SK-N-DZ (cell line): ENCODE measurements at regions not wholly inside any gene's neighbourhood (a gene's known extent, or its start where the extent isn't known, plus 50 kb on each side); places are given as distances from the start of the nearest gene placed in this dataset.

Experiments used
- DNase-seq: peaks from one replicate; pipeline ENCODE4 v3.0.0-alpha.2; 2015; ENCODE audit warnings: low spot score
- small RNA-seq, 2 experiments: library from RNA; depleted of rRNA; stranded (forward); fragments of <200 nt; gene quantifications; one replicate each; pipeline ENCODE3, GENCODE V24; 2014

DNA sequence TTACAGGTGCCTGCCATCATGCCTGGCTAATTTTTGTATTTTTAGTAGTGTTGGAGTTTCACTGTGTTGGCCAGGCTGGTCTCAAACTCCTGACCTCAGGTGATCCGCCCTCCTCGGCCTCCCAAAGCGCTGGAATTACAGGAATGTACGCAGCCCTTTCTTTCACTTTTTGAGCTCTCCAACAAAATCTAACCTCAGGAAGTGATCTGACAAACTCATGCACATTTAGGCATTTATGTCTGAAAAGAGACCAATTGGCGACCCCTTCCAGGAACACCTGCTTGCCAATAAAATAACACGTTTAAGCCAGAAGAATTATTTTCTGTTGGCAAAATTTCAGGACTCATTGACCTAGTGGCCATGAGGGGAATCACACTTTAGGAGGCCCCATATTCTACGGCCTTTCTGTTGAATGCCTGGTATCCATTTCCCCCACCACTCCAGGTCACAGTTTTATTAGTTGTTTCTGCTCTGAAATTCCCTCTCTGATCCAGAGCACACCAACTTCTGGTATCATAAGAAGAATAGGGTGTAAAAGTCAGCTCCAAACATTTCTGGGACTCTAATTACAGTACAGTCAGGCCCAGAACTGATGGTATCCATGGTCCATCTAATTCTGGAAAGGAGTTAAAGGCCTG lies 65.8 kb upstream of the FRMD4A start:
- DNase-seq = no peak

DNA sequence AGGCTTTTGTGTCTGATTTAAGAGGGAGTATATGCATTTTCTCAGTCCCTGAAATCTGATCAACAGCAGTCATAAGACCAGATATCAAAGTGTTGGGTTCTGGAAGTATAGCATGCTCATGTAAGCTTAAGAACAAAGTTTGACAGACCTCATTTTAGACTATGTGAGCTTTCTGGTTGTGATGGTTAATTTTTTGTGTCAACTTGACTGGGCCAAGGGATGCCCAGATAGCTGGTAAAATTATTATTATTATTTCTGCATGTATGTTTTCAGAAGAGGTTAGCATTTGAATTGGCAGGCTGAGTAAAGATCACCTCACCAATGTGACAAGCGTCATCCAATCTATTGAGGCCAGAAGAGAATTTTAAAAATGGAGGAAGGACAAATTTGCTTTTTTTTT lies 63.5 kb upstream of the FRMD4A start:
- DNase-seq = no peak

DNA sequence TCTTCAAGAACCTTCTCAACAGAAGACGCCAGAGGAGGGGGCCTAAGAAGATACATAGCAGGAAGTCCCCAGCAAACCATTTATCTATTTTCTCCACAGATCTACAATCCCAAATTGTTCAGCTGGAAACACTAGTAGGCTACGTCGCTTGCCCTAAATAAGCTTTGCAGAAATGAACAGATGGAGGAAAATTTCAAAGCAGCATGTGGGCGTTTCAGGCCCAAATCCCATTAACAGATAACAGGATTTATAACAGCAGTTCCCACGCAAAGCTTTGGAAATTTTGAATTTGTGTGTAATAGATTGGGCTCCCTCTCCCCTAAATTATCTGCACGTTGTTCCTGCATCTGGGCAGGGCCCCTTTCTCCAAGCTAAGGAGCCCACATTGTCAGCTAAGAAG lies 60.6 kb upstream of the FRMD4A start:
- no peak for DNase-seq

DNA sequence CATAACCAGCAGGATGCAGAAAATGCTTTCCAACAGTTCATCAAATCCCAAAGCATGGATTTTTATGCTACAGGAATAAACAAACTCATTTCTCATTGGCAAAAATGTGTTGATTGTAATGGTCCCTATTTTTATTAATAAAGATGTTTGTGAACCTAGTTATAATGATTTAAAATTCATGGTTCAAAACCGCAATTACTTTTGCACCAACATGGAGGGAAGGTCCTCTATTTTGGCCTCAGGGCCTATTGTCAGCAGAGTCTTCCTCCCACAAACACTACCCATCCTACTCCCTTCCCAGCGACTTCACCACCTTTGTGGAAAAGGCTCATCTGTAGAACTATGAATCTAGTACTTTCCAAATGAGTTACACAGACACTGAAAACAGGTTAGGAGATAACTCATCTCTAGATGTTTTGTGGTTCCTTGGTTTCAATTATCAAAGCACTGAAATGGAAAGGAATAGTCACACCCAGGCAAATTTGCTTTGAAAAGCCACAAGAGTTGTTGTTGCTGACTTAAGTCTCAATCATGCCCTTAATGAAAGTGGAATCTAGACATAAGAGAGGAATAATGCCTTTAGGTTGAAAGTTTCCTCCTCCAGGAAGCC lies 59.4 kb upstream of the FRMD4A start:
- no peak for DNase-seq

DNA sequence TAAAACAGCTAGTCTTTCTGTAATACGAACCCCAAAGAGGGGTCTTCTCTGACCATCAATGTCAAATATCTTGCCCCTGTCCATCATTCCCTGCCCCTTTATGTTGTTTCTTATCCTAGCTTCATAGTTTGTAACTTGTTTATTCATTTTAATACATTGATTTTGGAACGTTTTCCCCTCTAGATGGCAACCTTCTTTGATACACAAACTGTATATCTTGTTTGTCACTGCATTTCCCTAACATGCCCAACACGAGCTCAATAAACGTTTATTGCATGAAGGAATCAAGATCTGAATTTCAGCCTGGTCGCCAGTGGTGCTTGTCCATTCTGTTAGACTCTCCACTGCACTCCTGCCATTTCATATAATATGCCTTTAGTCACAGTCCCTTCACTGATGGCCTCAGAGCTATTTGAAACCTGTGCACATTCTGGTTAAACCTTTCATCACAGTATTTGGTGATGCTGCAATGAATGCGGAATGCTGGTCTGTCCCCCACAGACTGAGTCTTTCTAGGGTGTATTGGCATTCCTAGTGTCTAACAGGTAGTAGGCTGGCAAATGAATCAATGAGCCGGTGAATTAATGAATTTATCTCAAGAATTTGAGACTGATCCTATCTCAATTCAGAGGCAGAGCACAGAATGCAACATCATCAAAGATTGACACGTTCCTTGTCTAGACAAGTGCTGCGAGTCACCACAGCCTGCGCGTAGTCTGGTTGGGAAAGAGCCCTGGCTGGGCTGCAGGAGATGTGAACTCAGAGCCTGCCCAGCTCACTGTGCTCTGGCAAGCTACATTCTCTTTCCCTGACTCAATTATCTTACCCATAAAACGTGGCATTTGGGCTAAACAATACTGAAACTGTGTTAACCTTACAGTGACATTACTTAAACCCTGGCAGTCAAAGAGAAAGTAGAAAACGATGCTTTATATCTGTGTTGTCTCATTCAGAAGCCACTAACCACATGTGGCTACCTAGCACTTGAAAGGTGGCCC lies 55.2 kb upstream of the FRMD4A start:
- DNase-seq = no peak

DNA sequence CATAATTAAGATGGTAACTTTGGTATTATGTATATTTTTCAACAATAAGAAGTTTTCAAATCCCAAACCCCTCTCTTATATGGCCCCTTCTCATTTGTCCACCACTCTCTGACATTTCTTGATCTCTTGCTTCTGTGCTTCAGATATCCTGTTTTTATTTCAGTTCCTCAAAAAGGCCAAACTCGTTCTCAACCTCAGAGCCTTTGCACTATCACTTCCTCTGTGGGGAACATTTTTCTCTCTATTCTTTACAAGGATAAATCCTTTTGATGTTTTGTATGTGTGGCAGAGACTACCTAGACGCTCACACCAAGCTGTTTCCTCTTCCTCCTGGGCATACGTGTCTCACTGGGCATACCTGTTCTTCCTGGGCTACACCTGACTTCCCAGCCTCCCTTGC lies 54.2 kb upstream of the FRMD4A start:
- DNase-seq = no peak

DNA sequence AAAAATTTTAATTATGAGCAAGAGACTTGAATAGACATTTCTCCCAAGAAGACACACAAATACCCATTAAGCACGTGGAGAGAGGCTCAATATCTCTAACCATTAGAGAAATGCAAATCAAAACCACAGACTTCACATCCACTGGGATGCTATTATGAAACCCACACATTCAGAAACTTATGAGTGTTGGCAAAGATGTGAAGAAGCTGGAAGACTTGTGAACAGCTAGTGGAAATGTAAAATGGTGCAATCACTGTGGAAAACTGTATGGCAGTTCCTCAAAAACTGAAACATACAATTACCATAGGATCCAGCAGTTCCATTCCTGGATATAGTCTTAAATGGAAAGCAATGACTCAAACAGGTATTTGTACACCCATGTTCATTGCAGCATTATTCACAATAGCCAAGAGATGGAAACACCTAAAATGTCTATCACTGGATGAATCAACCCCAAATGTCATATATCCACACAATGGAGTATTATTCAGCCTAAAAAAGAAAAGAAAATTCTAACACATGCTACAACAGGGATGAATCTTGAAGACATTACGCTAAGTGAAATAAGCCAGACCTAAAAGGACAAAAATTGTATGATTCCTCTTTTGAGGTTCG lies 53.5 kb upstream of the FRMD4A start:
- no peak for DNase-seq

DNA sequence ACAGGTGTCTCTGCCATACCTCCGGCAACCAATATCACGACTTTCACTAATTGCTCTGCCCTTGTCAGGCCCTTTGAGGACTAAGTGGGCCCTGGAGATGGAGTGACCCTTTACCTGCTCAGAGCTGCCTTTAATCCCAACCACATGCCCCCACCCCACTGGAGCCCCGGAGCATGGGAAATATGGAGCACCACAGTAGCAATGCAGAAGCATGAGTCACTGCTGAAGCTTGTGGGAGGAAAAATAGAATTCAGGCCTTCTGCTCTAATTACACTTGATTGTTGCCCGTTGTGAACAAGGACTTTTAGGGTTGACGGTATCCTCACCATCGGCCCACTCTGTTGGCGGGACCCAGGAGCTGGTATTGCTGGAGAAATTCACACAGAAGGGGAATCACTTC lies 52.5 kb upstream of the FRMD4A start:
- DNase-seq = no peak

DNA sequence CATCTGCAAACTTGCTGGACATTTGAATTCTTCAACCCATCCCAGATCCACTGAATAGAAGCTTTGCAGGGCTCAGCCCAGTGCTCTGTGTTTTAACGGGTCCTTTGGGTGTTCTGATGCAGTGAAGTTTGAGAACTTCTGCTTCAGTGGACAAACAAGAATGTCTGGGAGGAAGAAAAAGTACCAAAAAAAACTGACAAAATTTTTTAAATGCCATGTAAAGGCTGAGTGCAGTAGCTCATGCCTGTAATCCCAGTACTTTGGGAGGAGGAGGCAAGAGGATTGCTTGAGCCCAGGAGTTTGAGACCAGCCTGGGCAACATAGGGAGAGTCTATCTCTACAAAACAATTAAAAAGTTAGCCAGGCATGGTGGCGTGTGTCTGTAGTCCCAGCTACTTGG lies 51.8 kb upstream of the FRMD4A start:
- no peak for DNase-seq

DNA sequence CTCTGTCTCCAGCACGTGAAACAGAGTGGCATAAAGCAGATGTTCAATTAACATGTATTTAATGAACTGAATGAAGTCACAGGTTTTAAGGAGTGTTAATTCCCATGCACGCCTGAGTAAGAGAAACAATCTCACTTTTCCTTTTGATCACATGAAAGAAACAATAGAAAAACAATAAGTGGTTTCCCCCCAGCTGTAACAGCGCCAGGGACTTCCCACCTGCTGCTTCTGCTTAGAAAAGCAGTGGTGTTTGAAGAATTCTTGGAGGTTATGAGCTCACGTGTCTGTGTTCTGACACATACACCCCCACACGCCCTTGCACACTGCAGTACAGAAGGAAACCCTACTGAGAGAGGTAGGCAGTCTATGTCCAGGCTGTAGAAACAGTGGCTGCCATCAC lies 51.3 kb upstream of the FRMD4A start:
- no peak for DNase-seq

DNA sequence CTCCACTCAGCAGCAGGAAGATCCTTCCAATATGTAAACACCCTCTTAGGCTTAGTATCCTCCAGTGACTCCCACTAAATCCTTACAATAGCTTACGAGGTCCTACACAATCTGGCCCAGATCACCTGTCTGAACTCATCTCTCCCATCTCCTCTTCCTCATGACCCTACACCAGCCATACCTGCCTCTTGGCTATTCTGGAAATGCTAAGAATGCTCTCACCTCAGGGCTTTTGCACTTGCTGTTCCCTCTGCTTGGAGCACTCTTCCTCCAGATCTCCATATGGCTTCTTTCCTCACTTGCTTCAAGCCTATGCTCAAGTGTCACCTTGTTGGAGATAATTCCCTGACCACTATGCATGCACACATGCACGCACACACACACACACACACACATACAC lies 50.8 kb upstream of the FRMD4A start:
- no peak for DNase-seq

DNA sequence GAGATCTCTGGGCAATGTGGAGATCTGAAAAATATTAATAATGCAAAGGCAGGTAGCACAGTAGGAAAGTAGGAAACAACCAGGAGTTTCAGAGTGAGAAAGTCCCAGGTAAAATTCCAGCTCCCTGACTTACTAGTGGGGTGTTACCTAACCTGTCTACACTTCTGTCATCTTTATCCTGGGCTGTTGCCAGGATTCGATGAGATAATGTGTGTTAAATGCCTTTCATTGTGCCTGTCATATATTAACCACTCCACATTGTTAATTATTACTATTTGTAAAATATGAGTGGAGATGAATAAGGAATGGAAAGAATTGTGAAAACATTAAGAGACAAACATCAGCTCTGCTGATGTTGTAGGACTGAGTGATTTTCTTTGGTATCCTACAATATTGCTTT lies 50.0 kb upstream of the FRMD4A start:
- DNase-seq = no peak

Small RNA genes lying in the stretch of these regions (small RNA-seq; reads per million reads assigned to genes)
- gene MIR1265 (0 reads per million in 2 experiments), gene MIR4293 (0 reads per million in 2 experiments)
